ENCODE measurements at regions not wholly inside any gene's neighbourhood (a gene's known extent, or its start where the extent isn't known, plus 50 kb on each side); places are given as distances from the start of the nearest gene placed in this dataset.

GRCh38 chr6:169079650-169080049 lies 174.0 kb downstream of the THBS2 start:
- DNase-seq: no peak

GRCh38 chr6:169078399-169079145 lies 175.1 kb downstream of the THBS2 start:
- no peak for DNase-seq

- no peak for DNase-seq
These were observed 177.6 kb downstream of the THBS2 start for GRCh38 chr6:169075915-169076654.

- DNase-seq: no peak
These were observed 178.3 kb downstream of the THBS2 start for GRCh38 chr6:169075211-169075914.

GRCh38 chr6:169074526-169074925 lies 179.1 kb downstream of the THBS2 start:
- no peak for DNase-seq

GRCh38 chr6:169073311-169073710 lies 180.3 kb downstream of the THBS2 start:
- no peak for DNase-seq

- no peak for DNase-seq
These were observed 181.3 kb downstream of the THBS2 start for GRCh38 chr6:169072127-169073042.

- DNase-seq: no peak
These were observed 182.3 kb downstream of the THBS2 start for GRCh38 chr6:169071394-169071793.

GRCh38 chr6:169070506-169071176 lies 183.0 kb downstream of the THBS2 start:
- no peak for DNase-seq

GRCh38 chr6:169069356-169069755 lies 184.3 kb downstream of the THBS2 start:
- DNase-seq: no peak

- no peak for DNase-seq
These were observed 189.5 kb downstream of the THBS2 start for GRCh38 chr6:169064194-169064593.

GRCh38 chr6:169062272-169062671 lies 191.4 kb downstream of the THBS2 start:
- no peak for DNase-seq

- no peak for DNase-seq
These were observed 195.0 kb downstream of the THBS2 start for GRCh38 chr6:169058634-169059033.

GRCh38 chr6:169052462-169052861 lies 201.2 kb downstream of the THBS2 start:
- DNase-seq: no peak

GRCh38 chr6:169051371-169051770 lies 202.3 kb downstream of the THBS2 start:
- no peak for DNase-seq

- no peak for DNase-seq
These were observed 204.8 kb downstream of the THBS2 start for GRCh38 chr6:169048865-169049205.

GRCh38 chr6:169048185-169048864 lies 205.3 kb downstream of the THBS2 start:
- no peak for DNase-seq

- no peak for DNase-seq
These were observed 206.3 kb downstream of the THBS2 start for GRCh38 chr6:169047345-169047744.

- no peak for DNase-seq
These were observed 207.0 kb downstream of the THBS2 start for GRCh38 chr6:169046483-169047192.

GRCh38 chr6:169046021-169046420 lies 207.6 kb downstream of the THBS2 start:
- DNase-seq: no peak

GRCh38 chr6:169045486-169045885 lies 208.2 kb downstream of the THBS2 start:
- no peak for DNase-seq

Measured in stimulated activated CD4-positive, alpha-beta T cell treated with anti-CD3 and anti-CD28 coated beads, Interleukin-4, amount 100 ng/mL, for 4 hours (primary cell).